H1 (cell line): ENCODE measurements at regions not wholly inside any gene's neighbourhood (a gene's known extent, or its start where the extent isn't known, plus 50 kb on each side); places are given as distances from the start of the nearest gene placed in this dataset.

Source experiments
- CTCF ChIA-PET: fragments of 300-600 bp; sonication (Branson Sonifier 250); formaldehyde crosslinking; loops from one replicate; lab custom pipeline; 2021; ENCODE audit not compliant: partially characterized antibody; lab: Charles Lee
- POLR2A ChIA-PET: fragments of 300-600 bp; sonication (Branson Sonifier 250); formaldehyde crosslinking; loops from one replicate; lab custom pipeline; 2021; ENCODE audit warnings: inconsistent platforms; ENCODE audit not compliant: partially characterized antibody; lab: Charles Lee
- DNase-seq, 2 experiments: peaks; one replicate each; pipeline versions ENCODE4 v3.0.0 to v3.0.0-alpha.2; 2010 to 2022; ENCODE audit warnings: low spot score in 2 of 2, low read depth in 1 of 2, mixed read lengths in 1 of 2
- FAIRE-seq: peaks from 2 replicates; lab custom pipeline; 2011; peaks lifted over from hg19 to GRCh38; lab: Jason Lieb, UNC
- H2AFZ ChIP-seq: 2 replicates; pipeline ENCODE4 v1.8.1; 2012; ENCODE audit warnings: low read length, inconsistent platforms
- H2AK5ac ChIP-seq: 2 replicates; pipeline ENCODE4 v1.6.1; 2013; ENCODE audit warnings: low read depth, low read length
- H2BK120ac ChIP-seq: replicated peaks from 2 replicates; pipeline ENCODE3; 2013; ENCODE audit warnings: low read depth, low read length, inconsistent platforms
- H2BK12ac ChIP-seq: 2 replicates; pipeline ENCODE4 v1.6.1; 2013; ENCODE audit warnings: low read depth, low read length
- H2BK15ac ChIP-seq: 2 replicates; pipeline ENCODE4 v1.6.1; 2013; ENCODE audit warnings: low read length
- H2BK20ac ChIP-seq: 2 replicates; pipeline ENCODE4 v1.6.1; 2013; ENCODE audit warnings: low read length
- H2BK5ac ChIP-seq: 2 replicates; pipeline ENCODE4 v1.6.1; 2013; ENCODE audit warnings: low read depth, low read length
- H3K14ac ChIP-seq: 2 replicates; pipeline ENCODE4 v1.6.1; 2013; ENCODE audit warnings: inconsistent platforms; ENCODE audit not compliant: insufficient read length
- H3K18ac ChIP-seq: 2 replicates; pipeline ENCODE4 v1.6.1; 2013; ENCODE audit warnings: low read length; ENCODE audit errors: extremely low read depth
- H3K23ac ChIP-seq: 2 replicates; pipeline ENCODE4 v1.6.1; 2013; ENCODE audit warnings: inconsistent platforms; ENCODE audit not compliant: insufficient read length
- H3K23me2 ChIP-seq: 2 replicates; pipeline ENCODE4 v1.6.1; 2013; ENCODE audit warnings: low read depth, low read length
- H3K27ac ChIP-seq: 2 replicates; pipeline ENCODE4 v1.6.1; 2011; ENCODE audit warnings: low read depth, low read length, inconsistent platforms
- H3K27me3 ChIP-seq, 4 experiments: replicated peaks in 1 of 4; 1 replicate in 1 of 4; 2 replicates in 3 of 4; pipeline versions ENCODE4 v1.6.1 to v1.8.1; 2011 to 2013; ENCODE audit warnings: low read length in 3 of 4, mild to moderate bottlenecking in 3 of 4, inconsistent platforms in 2 of 4, mixed read lengths in 2 of 4, moderate library complexity in 1 of 4; ENCODE audit not compliant: control insufficient read depth in 3 of 4, insufficient read depth in 3 of 4; ENCODE audit errors: extremely low read depth in 1 of 4
- H3K36me3 ChIP-seq, 4 experiments: 2 replicates each; pipeline versions ENCODE4 v1.6.1 to v1.8.1; 2011 to 2013; ENCODE audit warnings: mild to moderate bottlenecking in 4 of 4, low read length in 3 of 4, moderate library complexity in 2 of 4, control low read depth in 1 of 4, inconsistent platforms in 1 of 4; ENCODE audit not compliant: insufficient read depth in 4 of 4, control insufficient read depth in 2 of 4
- H3K4ac ChIP-seq: replicated peaks from 2 replicates; pipeline ENCODE3; 2013; ENCODE audit warnings: low read length, low read depth, mixed read lengths, inconsistent platforms; ENCODE audit not compliant: insufficient read length
- H3K4me1 ChIP-seq, 4 experiments: replicated peaks in 1 of 4; 1 replicate in 1 of 4; 2 replicates in 3 of 4; pipeline versions ENCODE4 v1.6.1 to v1.8.1; 2011 to 2013; ENCODE audit warnings: low read length in 3 of 4, inconsistent platforms in 2 of 4, mixed read lengths in 1 of 4; ENCODE audit not compliant: insufficient read depth in 4 of 4, control insufficient read depth in 3 of 4
- H3K4me2 ChIP-seq, 2 experiments: 2 replicates each; pipeline versions ENCODE4 v1.6.1 to v1.8.1; 2011 to 2013; ENCODE audit warnings: low read depth in 2 of 2, low read length in 2 of 2, control low read depth in 1 of 2, inconsistent platforms in 1 of 2, mild to moderate bottlenecking in 1 of 2; ENCODE audit not compliant: insufficient read depth in 1 of 2
- H3K4me3 ChIP-seq, 4 experiments: fragments of 200-600, 300-600 bp in 1 of 4; sonication (generic), shearing (Covaris generic), sonication (Bioruptor Twin) in 1 of 4; 2 replicates each; pipeline versions ENCODE4 v1.5.1 to v1.8.1; 2011 to 2016; ENCODE audit warnings: low read length in 4 of 4, low read depth in 3 of 4, control low read depth in 2 of 4, inconsistent platforms in 2 of 4, mild to moderate bottlenecking in 2 of 4, mixed read lengths in 1 of 4, moderate library complexity in 1 of 4; ENCODE audit not compliant: insufficient read depth in 2 of 4; ENCODE audit errors: extremely low read depth in 1 of 4
- H3K56ac ChIP-seq: replicated peaks from 2 replicates; pipeline ENCODE3; 2013; ENCODE audit warnings: low read depth, mild to moderate bottlenecking, mixed read lengths, low read length, inconsistent platforms; ENCODE audit not compliant: insufficient read length
- H3K79me1 ChIP-seq: 2 replicates; pipeline ENCODE4 v1.6.1; 2013; ENCODE audit warnings: low read depth, low read length, control low read depth
- H3K79me2 ChIP-seq, 2 experiments: 2 replicates each; pipeline versions ENCODE4 v1.6.1 to v1.8.1; 2012 to 2013; ENCODE audit warnings: low read length in 2 of 2, mild to moderate bottlenecking in 2 of 2, inconsistent platforms in 1 of 2; ENCODE audit not compliant: insufficient read depth in 2 of 2, control insufficient read depth in 1 of 2
- H3K9ac ChIP-seq, 4 experiments: replicated peaks in 1 of 4; 1 replicate in 1 of 4; 2 replicates in 3 of 4; pipeline versions ENCODE4 v1.6.1 to v1.8.1; 2011 to 2013; ENCODE audit warnings: low read depth in 3 of 4, low read length in 3 of 4, control low read depth in 2 of 4, mild to moderate bottlenecking in 2 of 4, moderate library complexity in 2 of 4, inconsistent platforms in 1 of 4; ENCODE audit errors: extremely low read depth in 1 of 4
- H3K9me3 ChIP-seq, 2 experiments: 2 replicates each; pipeline versions ENCODE4 v1.6.1 to v1.8.1; 2012 to 2013; ENCODE audit warnings: mild to moderate bottlenecking in 2 of 2, moderate library complexity in 2 of 2, control low read depth in 1 of 2, inconsistent platforms in 1 of 2, low read depth in 1 of 2, low read length in 1 of 2, mixed read lengths in 1 of 2; ENCODE audit not compliant: insufficient read depth in 2 of 2
- H4K20me1 ChIP-seq, 2 experiments: replicated peaks in 1 of 2; 2 replicates each; pipeline versions ENCODE3 to v1.8.1; 2011 to 2013; ENCODE audit warnings: inconsistent platforms in 2 of 2, low read length in 2 of 2, mild to moderate bottlenecking in 1 of 2; ENCODE audit not compliant: insufficient read depth in 2 of 2, control insufficient read depth in 1 of 2
- H4K5ac ChIP-seq: 2 replicates; pipeline ENCODE4 v1.6.1; 2013; ENCODE audit warnings: low read length, low read depth, mixed read lengths, inconsistent platforms; ENCODE audit not compliant: insufficient read length
- H4K8ac ChIP-seq: 2 replicates; pipeline ENCODE4 v1.8.0; 2013; ENCODE audit warnings: mild to moderate bottlenecking, moderate library complexity, low read length, inconsistent platforms; ENCODE audit not compliant: insufficient read depth; ENCODE audit errors: extremely low read depth
- H4K91ac ChIP-seq: replicated peaks from 2 replicates; pipeline ENCODE3; 2013; ENCODE audit warnings: low read length, mixed read lengths, inconsistent platforms; ENCODE audit not compliant: insufficient read length
- CHD1 ChIP-seq: IDR thresholded peaks from 2 replicates; pipeline ENCODE4 v1.6.1; 2012; ENCODE audit warnings: low read depth, low read length, improper control_type of control experiment
- WGBS, 2 experiments: shearing (Covaris generic) in 1 of 2; methylation state at CpG; one replicate each; pipeline versions ENCODE4 v1.1.6 to v1.1.7; 2013 to 2015; ENCODE audit warnings: low lambda C conversion rate in 2 of 2, mixed read lengths in 2 of 2, inconsistent platforms in 1 of 2, low coverage in 1 of 2, missing lambda C conversion rate in 1 of 2; ENCODE audit not compliant: insufficient replicate concordance in 2 of 2, insufficient coverage in 1 of 2, insufficient read length in 1 of 2; ENCODE audit errors: extremely low coverage in 1 of 2, missing lambda C conversion rate in 1 of 2; 5-methylcytosine and 5-hydroxymethylcytosine counted together

DNA sequence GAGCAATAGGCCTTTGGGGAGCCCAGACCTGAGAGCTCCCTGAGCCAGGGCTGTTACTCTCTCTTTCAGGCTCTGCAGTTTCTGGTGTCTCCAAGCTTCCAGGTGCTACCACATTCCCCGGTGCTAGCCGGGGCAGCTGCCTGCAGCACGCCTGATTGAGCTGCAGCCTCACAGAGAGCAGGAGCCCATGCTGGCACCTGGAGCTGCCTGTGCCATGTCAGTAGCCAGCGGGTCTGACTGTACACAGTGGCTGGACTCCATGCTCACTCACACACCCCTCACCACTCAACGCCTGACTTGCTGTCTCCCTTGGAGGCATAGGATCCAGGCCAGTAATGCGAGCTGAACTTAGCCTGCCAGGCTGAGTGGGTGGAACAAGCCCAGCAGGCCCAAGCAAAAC lies 800.4 kb upstream of the AGA start:
- FAIRE-seq = no peak
- WGBS, 2 experiments = 93% methylated on average over 6 of the region's 6 CpGs; no CpG with 5 or more reads in 1 of the 2 experiments
- no peak overlapping the region for H2BK5ac ChIP-seq

More for the DNA sequence above, 800.4 kb upstream of the AGA start:
- Histone ChIP-seq H3K23me2 (no peaks in the 10 kb centered on the region), H3K27me3 (no peaks in the 10 kb centered on the region), H2BK120ac (no peak overlapping the region), H3K18ac (no peak overlapping the region), H3K79me1 (no peaks in the 10 kb centered on the region), H3K23ac (no peak overlapping the region), H2BK12ac (no peak overlapping the region), H3K4ac (no peak overlapping the region), H4K5ac (no peak overlapping the region), H3K27ac (no peak overlapping the region), H3K79me2 (no peaks in the 10 kb centered on the region), H2AK5ac (no peak overlapping the region), H2BK20ac (no peak overlapping the region), H3K4me1 (no peaks in the 10 kb centered on the region), H2AFZ (no peak overlapping the region), H4K91ac (no peak overlapping the region), H3K4me2 (no peak overlapping the region), H4K20me1 (peaks cover 0 to 1% of the 10 kb centered on the region in 2 experiments), H3K9ac (no peak overlapping the region), H3K14ac (no peak overlapping the region), H3K36me3 (no peaks in the 10 kb centered on the region), H3K4me3 (no peak overlapping the region), H4K8ac (no peak overlapping the region)
- no peak for DNase-seq
- ChIA-PET POLR2A (no interaction called here), CTCF (interaction anchor here (2.1 kb wide), 1 partner anchor 34 kb away, joined by 6 read pairs; no protein-coding TSS in a partner anchor)
- no peak for TF ChIP-seq CHD1
- TF ChIP-seq, all 59 proteins: peak for 0
- Histone ChIP-seq H2BK15ac (no peak overlapping the region), H3K56ac (no peak overlapping the region), H3K9me3 (peaks cover 2 to 21% of the 10 kb centered on the region in 2 experiments; a peak in 1 of 4 replicates)
